ENCODE measurements at regions not wholly inside any gene's neighbourhood (a gene's known extent, or its start where the extent isn't known, plus 50 kb on each side); places are given as distances from the start of the nearest gene placed in this dataset.

DNA sequence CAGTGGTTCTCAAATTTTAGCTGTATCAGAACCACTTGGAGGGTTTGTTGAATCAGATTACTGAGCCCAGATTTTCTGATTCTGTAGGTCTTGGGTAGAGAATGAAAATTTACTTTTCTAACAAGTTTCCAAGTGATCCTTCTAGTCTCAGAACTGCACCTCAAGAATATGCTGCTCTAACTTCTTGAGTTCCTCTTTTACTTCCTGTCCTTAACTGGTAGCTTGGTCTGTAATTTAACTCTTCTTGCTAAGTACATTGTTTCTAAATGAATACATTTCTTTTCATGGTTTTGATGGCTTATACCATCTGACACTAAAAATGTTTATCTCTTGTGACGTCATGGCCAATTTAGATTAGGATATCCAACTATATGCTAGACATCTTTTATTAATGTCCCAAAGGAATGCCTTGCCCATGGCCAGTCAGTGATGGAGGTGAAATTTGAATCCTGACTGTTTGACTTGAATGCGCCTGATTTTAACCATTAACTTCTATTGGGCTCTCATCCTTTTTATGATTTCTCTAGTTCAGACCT lies 262.6 kb upstream of the NAALADL2 start:
- H3K27me3 ChIP-seq (replicated peaks in 1 of 2; ENCODE audit: control insufficient read depth in 2 of 2, insufficient read depth in 2 of 2, low read length in 1 of 2): no peaks in the 10 kb centered on the region
- no peak overlapping the region for H3K27ac ChIP-seq (ENCODE audit: control insufficient read depth, insufficient read depth)
- H3K4me2 ChIP-seq (ENCODE audit: control insufficient read depth, insufficient read depth): no peak overlapping the region
- ChIA-PET RAD21 (ENCODE audit: unreplicated experiment) (no interaction called here), SMC1A (ENCODE audit: uncharacterized antibody, unreplicated experiment) (no interaction called here), POLR2A (no interaction called here), CTCF (no interaction called here)
- intact Hi-C loops (cut with micrococcal nuclease; ENCODE audit: unreplicated experiment) (no loop called here), in situ Hi-C loops (cut with MboI) (no loop called here)
- WGBS (ENCODE audit: insufficient coverage, insufficient replicate concordance, low lambda C conversion rate, missing lambda C conversion rate): 25% methylated on average over 2 of the region's 2 CpGs
- H3K9me3 ChIP-seq (replicated peaks; ENCODE audit: control insufficient read depth, insufficient read depth, low read length): no peaks in the 10 kb centered on the region
- H3K4me3 ChIP-seq: no peak overlapping the region
- no peak overlapping the region for H3K9ac ChIP-seq (ENCODE audit: control insufficient read depth, insufficient read depth, low read length)
- H4K20me1 ChIP-seq (ENCODE audit: control insufficient read depth, insufficient read depth): no peaks in the 10 kb centered on the region
- no peaks in the 10 kb centered on the region for H3K79me2 ChIP-seq (ENCODE audit: control insufficient read depth, insufficient read depth, low read length)
- H3K36me3 ChIP-seq (ENCODE audit: control insufficient read depth in 2 of 2, insufficient read depth in 2 of 2, low read length in 1 of 2): no peaks in the 10 kb centered on the region
- no peaks in the 10 kb centered on the region for H3K4me1 ChIP-seq (ENCODE audit: control insufficient read depth, insufficient read depth, low read length)
- ATAC-seq (no peak; the same call in 2 of the 3 replicates), DNase-seq (ENCODE audit: low read depth, low spot score) (no peak), FAIRE-seq (no peak)
- BruUV-seq (replicated peaks): no TSS peak
- H2AFZ ChIP-seq (ENCODE audit: control insufficient read depth, low read depth, low read length): no peak overlapping the region
- no peak for TF ChIP-seq IRF5 (IDR thresholded peaks at IDR 0.05; ENCODE audit: borderline replicate concordance)
- no peak for TF ChIP-seq RELA (IDR thresholded peaks at IDR 0.05; ENCODE audit: borderline replicate concordance, partially characterized antibody)
- TF ChIP-seq NFYA (IDR thresholded peaks at IDR 0.05; ENCODE audit: borderline replicate concordance, low read depth, low read length): no peak
- TF ChIP-seq CEBPB (IDR thresholded peaks at IDR 0.05; ENCODE audit: borderline replicate concordance in 1 of 2, low read depth in 2 of 2, low read length in 2 of 2): no peak
- no peak for TF ChIP-seq IKZF1 (conservative IDR thresholded peaks at IDR 0.05)
- no peak for TF ChIP-seq ATF7 (IDR thresholded peaks at IDR 0.05; ENCODE audit: low read depth)
- no peak for TF ChIP-seq MLLT1 (IDR thresholded peaks at IDR 0.05)
- no peak for TF ChIP-seq ESRRA (IDR thresholded peaks at IDR 0.05; ENCODE audit: low read length)
- TF ChIP-seq ZNF592 (IDR thresholded peaks at IDR 0.05): no peak
- TF ChIP-seq FOXK2 (IDR thresholded peaks at IDR 0.05): no peak
- TF ChIP-seq BMI1 (IDR thresholded peaks at IDR 0.05; ENCODE audit: borderline replicate concordance): no peak
- TF ChIP-seq, protein P1, sequence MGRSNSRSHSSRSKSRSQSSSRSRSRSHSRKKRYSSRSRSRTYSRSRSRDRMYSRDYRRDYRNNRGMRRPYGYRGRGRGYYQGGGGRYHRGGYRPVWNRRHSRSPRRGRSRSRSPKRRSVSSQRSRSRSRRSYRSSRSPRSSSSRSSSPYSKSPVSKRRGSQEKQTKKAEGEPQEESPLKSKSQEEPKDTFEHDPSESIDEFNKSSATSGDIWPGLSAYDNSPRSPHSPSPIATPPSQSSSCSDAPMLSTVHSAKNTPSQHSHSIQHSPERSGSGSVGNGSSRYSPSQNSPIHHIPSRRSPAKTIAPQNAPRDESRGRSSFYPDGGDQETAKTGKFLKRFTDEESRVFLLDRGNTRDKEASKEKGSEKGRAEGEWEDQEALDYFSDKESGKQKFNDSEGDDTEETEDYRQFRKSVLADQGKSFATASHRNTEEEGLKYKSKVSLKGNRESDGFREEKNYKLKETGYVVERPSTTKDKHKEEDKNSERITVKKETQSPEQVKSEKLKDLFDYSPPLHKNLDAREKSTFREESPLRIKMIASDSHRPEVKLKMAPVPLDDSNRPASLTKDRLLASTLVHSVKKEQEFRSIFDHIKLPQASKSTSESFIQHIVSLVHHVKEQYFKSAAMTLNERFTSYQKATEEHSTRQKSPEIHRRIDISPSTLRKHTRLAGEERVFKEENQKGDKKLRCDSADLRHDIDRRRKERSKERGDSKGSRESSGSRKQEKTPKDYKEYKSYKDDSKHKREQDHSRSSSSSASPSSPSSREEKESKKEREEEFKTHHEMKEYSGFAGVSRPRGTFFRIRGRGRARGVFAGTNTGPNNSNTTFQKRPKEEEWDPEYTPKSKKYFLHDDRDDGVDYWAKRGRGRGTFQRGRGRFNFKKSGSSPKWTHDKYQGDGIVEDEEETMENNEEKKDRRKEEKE (IDR thresholded peaks at IDR 0.05): no peak
- no peak for TF ChIP-seq RBBP5 (conservative IDR thresholded peaks at IDR 0.05)
- no peak for TF ChIP-seq CHD2 (IDR thresholded peaks at IDR 0.05; ENCODE audit: borderline replicate concordance, low read depth, low read length)
- TF ChIP-seq ZNF622 (IDR thresholded peaks at IDR 0.05): no peak
- no peak for TF ChIP-seq HCFC1 (IDR thresholded peaks at IDR 0.05; ENCODE audit: low read length)
